HUES6 (cell line): ENCODE measurements at regions not wholly inside any gene's neighbourhood (a gene's known extent, or its start where the extent isn't known, plus 50 kb on each side); places are given as distances from the start of the nearest gene placed in this dataset.
"Not testable (repeated sequence)": the region's sequence is repeated elsewhere in the genome, so short reads cannot be mapped to it uniquely, and the experiment has no call there.

ENCODE experiments used
- H3K27ac ChIP-seq: 2 replicates; pipeline ENCODE4 v1.7.0; 2013; ENCODE audit warnings: low read depth, mild to moderate bottlenecking, low read length, inconsistent platforms
- H3K27me3 ChIP-seq: 2 replicates; pipeline ENCODE4 v1.6.1; 2013; ENCODE audit warnings: low read length; ENCODE audit not compliant: control insufficient read depth, insufficient read depth
- H3K36me3 ChIP-seq: 2 replicates; pipeline ENCODE4 v1.6.1; 2013; ENCODE audit warnings: low read length; ENCODE audit not compliant: control insufficient read depth, insufficient read depth
- H3K4me1 ChIP-seq: 2 replicates; pipeline ENCODE4 v1.6.1; 2013; ENCODE audit warnings: low read length; ENCODE audit not compliant: control insufficient read depth, insufficient read depth
- H3K4me3 ChIP-seq: 2 replicates; pipeline ENCODE4 v1.5.1; 2013; ENCODE audit warnings: low read depth, low read length
- H3K9ac ChIP-seq: one replicate; pipeline ENCODE4 v1.6.1; 2013; ENCODE audit warnings: mild to moderate bottlenecking, low read length
- H3K9me3 ChIP-seq: 2 replicates; pipeline ENCODE4 v1.6.1; 2013; ENCODE audit warnings: low read depth, low read length; ENCODE audit not compliant: control insufficient read depth, insufficient read depth

DNA sequence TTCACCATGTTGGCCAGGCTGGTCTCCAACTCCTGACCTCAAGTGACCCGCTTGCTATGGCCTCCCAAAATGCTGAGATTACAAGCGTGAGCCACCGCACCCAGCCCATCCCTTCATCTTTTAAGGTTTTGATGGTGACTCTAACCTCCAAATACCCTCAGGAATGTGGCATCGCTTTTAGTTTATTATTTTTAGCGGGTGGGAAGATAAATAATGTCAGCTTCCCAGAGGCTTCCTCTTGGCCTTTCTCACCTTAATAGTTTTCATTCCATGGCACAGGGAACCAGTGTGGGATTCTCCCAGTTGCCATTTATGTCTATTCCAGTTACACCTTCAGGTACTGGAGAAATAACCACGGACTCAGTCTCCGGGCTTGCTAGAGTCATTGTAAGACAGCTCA, 92.1 kb upstream of the LRRN2 start:
- Histone ChIP-seq H3K27me3 (peaks cover 5% of the 10 kb centered on the region; the same call in 1 of the 2 replicates), H3K9me3 (no peaks in the 10 kb centered on the region), H3K36me3 (no peaks in the 10 kb centered on the region), H3K4me1 (no peaks in the 10 kb centered on the region), H3K9ac (no peak overlapping the region), H3K27ac (no peak overlapping the region), H3K4me3 (no peak overlapping the region)

DNA sequence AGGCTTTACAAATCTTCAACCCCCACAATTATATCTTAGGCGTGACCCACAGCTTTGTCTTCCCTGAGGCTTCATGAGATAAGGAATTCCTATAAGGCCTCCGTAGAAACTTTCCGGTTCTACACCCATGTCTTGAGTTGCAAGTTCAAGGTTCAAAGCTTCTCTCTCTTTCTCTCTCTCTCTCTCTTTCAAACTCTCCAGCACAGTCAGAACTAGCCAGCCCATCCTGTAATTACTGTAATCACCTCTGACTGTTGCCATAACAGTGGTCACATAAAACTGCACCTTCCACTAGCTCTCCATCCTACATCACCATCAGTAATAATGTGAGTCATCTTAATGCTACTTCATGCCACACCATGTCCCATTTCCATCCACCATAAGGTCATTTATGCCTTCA, 90.0 kb upstream of the NFASC start:
- H3K9me3 ChIP-seq, result no peaks in the 10 kb centered on the region
- no peaks in the 10 kb centered on the region for H3K27me3 ChIP-seq
- no peak overlapping the region for H3K9ac ChIP-seq
- no peaks in the 10 kb centered on the region for H3K36me3 ChIP-seq
- H3K4me1 ChIP-seq, result no peaks in the 10 kb centered on the region
- no peak overlapping the region for H3K4me3 ChIP-seq
- H3K27ac ChIP-seq, result no peak overlapping the region

DNA sequence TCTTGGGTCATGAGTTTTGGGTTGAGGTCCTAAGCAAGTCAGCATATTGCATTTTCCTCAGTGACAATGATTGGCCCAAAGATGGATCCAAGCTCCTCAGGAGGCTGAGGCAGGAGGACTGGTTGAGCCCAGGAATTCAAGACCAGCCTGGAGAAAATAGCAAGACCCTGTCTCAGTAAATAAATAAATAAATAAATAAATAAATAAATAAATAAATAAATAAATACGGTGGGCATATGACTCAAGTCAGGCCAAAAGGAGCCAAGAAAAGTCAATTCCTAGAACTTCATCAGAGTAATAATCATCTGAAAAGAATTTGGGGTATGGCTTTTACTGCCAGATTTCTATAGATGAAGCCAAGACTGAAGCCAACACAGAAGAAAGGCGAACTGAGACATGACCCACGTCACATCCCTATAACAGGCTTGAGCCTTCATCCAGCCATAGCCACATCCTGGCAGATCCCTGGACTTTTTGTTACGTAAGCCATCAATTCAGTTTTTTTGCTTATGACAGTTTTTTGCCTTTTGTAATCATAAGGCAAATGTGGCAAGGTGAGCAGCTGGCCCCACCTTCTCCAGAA, 88.5 kb upstream of the NFASC start:
- no peak overlapping the region for H3K9ac ChIP-seq
- H3K27ac ChIP-seq, result no peak overlapping the region
- H3K4me3 ChIP-seq, result no peak overlapping the region
- H3K36me3 ChIP-seq, result no peaks in the 10 kb centered on the region
- no peaks in the 10 kb centered on the region for H3K27me3 ChIP-seq
- no peaks in the 10 kb centered on the region for H3K9me3 ChIP-seq
- no peaks in the 10 kb centered on the region for H3K4me1 ChIP-seq

DNA sequence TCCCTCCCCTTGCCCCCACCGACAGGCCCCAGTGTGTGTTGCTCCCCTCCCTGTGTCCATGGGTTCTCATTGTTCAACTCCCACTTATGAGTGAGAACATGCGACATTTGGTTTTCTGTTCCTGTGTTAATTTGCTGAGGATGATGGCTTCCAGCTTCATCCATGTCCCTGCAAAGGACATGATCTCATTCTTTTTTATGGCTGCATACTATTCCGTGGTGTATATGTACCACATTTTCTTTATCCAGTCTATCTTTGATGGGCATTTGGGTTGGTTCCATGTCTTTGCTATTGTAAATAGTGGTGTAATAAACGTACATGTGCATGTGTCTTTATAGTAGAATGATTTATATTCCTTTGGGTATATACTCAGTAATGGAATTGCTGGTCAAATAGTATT, 85.6 kb upstream of the NFASC start:
- H3K27ac ChIP-seq, H3K9me3 ChIP-seq, H3K4me1 ChIP-seq, H3K36me3 ChIP-seq, H3K27me3 ChIP-seq, H3K9ac ChIP-seq, H3K4me3 ChIP-seq: not testable (repeated sequence)

- H3K9me3 ChIP-seq, result no peaks in the 10 kb centered on the region
- H3K27ac ChIP-seq, result no peak overlapping the region
- H3K4me3 ChIP-seq, result no peak overlapping the region
- H3K36me3 ChIP-seq, result no peaks in the 10 kb centered on the region
- no peak overlapping the region for H3K9ac ChIP-seq
- no peaks in the 10 kb centered on the region for H3K27me3 ChIP-seq
- H3K4me1 ChIP-seq, result no peaks in the 10 kb centered on the region
Observed at GRCh38 chr1:204788470-204788869, 82.2 kb upstream of the NFASC start.

- Histone ChIP-seq H3K9me3 (no peaks in the 10 kb centered on the region), H3K36me3 (no peaks in the 10 kb centered on the region), H3K4me3 (no peak overlapping the region), H3K4me1 (no peaks in the 10 kb centered on the region), H3K27ac (no peak overlapping the region), H3K27me3 (no peaks in the 10 kb centered on the region), H3K9ac (no peak overlapping the region)
Observed at GRCh38 chr1:204791453-204792353, 79.0 kb upstream of the NFASC start.

DNA sequence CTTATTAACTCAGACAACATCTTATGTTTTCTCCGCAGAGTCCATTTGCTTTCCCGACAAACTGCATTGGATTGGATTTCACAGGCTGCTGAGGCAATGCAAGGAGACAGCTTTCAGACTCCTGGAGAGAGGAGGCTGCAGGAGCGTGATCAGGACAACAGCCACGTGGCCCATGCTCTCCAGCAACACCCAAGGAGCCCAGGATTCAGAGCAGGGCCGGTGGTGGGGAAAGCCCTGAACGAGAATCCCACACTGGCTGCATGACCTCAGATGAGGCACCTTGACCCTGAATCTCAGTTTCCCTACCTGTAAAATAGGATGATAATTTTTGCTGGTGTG, 78.3 kb upstream of the NFASC start:
- no peak overlapping the region for H3K27ac ChIP-seq
- H3K9me3 ChIP-seq, result no peaks in the 10 kb centered on the region
- H3K36me3 ChIP-seq, result no peaks in the 10 kb centered on the region
- no peaks in the 10 kb centered on the region for H3K4me1 ChIP-seq
- no peaks in the 10 kb centered on the region for H3K27me3 ChIP-seq
- H3K4me3 ChIP-seq, result no peak overlapping the region
- H3K9ac ChIP-seq, result no peak overlapping the region

- Histone ChIP-seq H3K36me3 (no peaks in the 10 kb centered on the region), H3K4me3 (no peak overlapping the region), H3K27ac (no peak overlapping the region), H3K9me3 (no peaks in the 10 kb centered on the region), H3K27me3 (no peaks in the 10 kb centered on the region), H3K4me1 (no peaks in the 10 kb centered on the region), H3K9ac (no peak overlapping the region)
Observed at GRCh38 chr1:204793259-204793914, 77.3 kb upstream of the NFASC start.

DNA sequence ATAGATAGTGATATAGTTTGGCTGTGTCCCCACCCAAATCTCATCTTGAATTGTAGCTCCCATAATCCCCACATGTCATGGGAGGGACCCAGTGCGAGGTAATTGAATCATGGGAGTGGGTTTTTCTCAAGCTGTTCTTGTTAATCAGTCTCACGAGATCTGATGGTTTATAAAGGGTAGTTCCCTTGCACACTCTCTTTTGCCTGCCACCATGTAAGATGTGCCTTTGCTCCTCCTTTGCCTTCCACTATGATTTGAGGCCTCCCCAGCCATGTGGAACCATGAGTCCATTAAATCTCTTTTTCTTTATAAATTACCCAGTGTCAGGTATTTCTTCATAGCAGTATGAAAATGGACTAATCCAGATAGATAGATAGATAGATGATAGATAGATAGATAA, 73.8 kb upstream of the NFASC start:
- not testable (repeated sequence) for H3K27ac ChIP-seq, H3K9ac ChIP-seq, H3K4me1 ChIP-seq, H3K36me3 ChIP-seq, H3K27me3 ChIP-seq, H3K4me3 ChIP-seq, H3K9me3 ChIP-seq

- no peak overlapping the region for H3K27ac ChIP-seq
- H3K4me3 ChIP-seq, result no peak overlapping the region
- H3K27me3 ChIP-seq, result 0 out of 2 replicates have a peak, but pooled peaks cover 6% of the 10 kb centered on the region
- no peaks in the 10 kb centered on the region for H3K9me3 ChIP-seq
- no peaks in the 10 kb centered on the region for H3K36me3 ChIP-seq
- H3K9ac ChIP-seq, result no peak overlapping the region
- no peaks in the 10 kb centered on the region for H3K4me1 ChIP-seq
Observed at GRCh38 chr1:204797401-204797800, 73.3 kb upstream of the NFASC start.

- H3K27me3 ChIP-seq, result 0 out of 2 replicates have a peak, but pooled peaks cover 6% of the 10 kb centered on the region
- H3K4me1 ChIP-seq, result no peaks in the 10 kb centered on the region
- H3K27ac ChIP-seq, result no peak overlapping the region
- no peak overlapping the region for H3K4me3 ChIP-seq
- H3K9me3 ChIP-seq, result no peaks in the 10 kb centered on the region
- no peaks in the 10 kb centered on the region for H3K36me3 ChIP-seq
- H3K9ac ChIP-seq, result no peak overlapping the region
Observed at GRCh38 chr1:204799630-204800029, 71.0 kb upstream of the NFASC start.
